Activated naive CD8-positive, alpha-beta T cell (primary cell): ENCODE measurements at regions not wholly inside any gene's neighbourhood (a gene's known extent, or its start where the extent isn't known, plus 50 kb on each side); places are given as distances from the start of the nearest gene placed in this dataset.

Experiments used
- H3K27ac Mint-ChIP-seq: one replicate; pipeline ENCODE4 v1.8.0; 2021; ENCODE audit warnings: mixed read lengths
- H3K27me3 Mint-ChIP-seq: one replicate; pipeline ENCODE4 v1.8.0; 2021; ENCODE audit warnings: mixed read lengths
- H3K36me3 Mint-ChIP-seq: one replicate; pipeline ENCODE4 v1.8.0; 2021; ENCODE audit warnings: mixed read lengths
- H3K4me1 Mint-ChIP-seq: one replicate; pipeline ENCODE4 v1.8.0; 2021; ENCODE audit warnings: low read depth, mixed read lengths
- H3K4me3 Mint-ChIP-seq: one replicate; pipeline ENCODE4 v1.8.0; 2021; ENCODE audit warnings: mild to moderate bottlenecking, mixed read lengths
- H3K9me3 Mint-ChIP-seq: one replicate; pipeline ENCODE4 v1.8.0; 2021; ENCODE audit warnings: low read depth, mixed read lengths

DNA sequence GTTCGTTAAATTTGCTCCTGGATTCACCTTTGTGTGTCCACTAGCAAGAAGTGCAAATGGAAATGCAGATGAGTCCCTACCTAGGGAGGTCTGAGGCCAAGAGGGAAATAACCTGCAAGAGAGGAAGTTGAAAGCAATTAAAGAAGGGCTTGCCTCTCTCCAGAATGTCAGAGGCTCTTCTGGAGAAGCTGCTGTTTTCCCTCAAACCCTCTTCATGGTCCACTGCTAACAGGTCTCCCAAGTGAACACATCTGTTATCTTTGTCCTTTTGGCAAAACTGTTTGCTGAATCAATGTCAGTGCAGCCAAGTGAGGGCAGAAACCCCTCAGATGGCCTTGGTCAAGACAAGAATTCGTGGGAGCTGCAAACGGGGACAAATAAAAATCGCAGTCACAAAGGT lies 177.3 kb upstream of the PLXNA2 start:
- no peak overlapping the region for H3K27ac Mint-ChIP-seq
- no peaks in the 10 kb centered on the region for H3K36me3 Mint-ChIP-seq
- no peaks in the 10 kb centered on the region for H3K4me1 Mint-ChIP-seq
- peaks cover 3% of the 10 kb centered on the region for H3K27me3 Mint-ChIP-seq
- H3K4me3 Mint-ChIP-seq: no peak overlapping the region
- no peaks in the 10 kb centered on the region for H3K9me3 Mint-ChIP-seq

GRCh38 chr1:208423526-208423925 lies 179.3 kb upstream of the PLXNA2 start:
- Mint-ChIP-seq H3K27ac (no peak overlapping the region), H3K36me3 (no peaks in the 10 kb centered on the region), H3K27me3 (peaks cover 3% of the 10 kb centered on the region), H3K4me1 (no peaks in the 10 kb centered on the region), H3K4me3 (no peak overlapping the region), H3K9me3 (no peaks in the 10 kb centered on the region)

- Mint-ChIP-seq H3K9me3 (no peaks in the 10 kb centered on the region), H3K27ac (no peak overlapping the region), H3K4me3 (no peak overlapping the region), H3K36me3 (no peaks in the 10 kb centered on the region), H3K27me3 (peaks cover 3% of the 10 kb centered on the region), H3K4me1 (no peaks in the 10 kb centered on the region)
Measured at GRCh38 chr1:208425096-208425495, 180.9 kb upstream of the PLXNA2 start.

- no peaks in the 10 kb centered on the region for H3K36me3 Mint-ChIP-seq
- peaks cover 2% of the 10 kb centered on the region for H3K27me3 Mint-ChIP-seq
- no peaks in the 10 kb centered on the region for H3K4me1 Mint-ChIP-seq
- H3K9me3 Mint-ChIP-seq: no peaks in the 10 kb centered on the region
- H3K27ac Mint-ChIP-seq: no peak overlapping the region
- no peak overlapping the region for H3K4me3 Mint-ChIP-seq
Measured at GRCh38 chr1:208430220-208430619, 186.0 kb upstream of the PLXNA2 start.

DNA sequence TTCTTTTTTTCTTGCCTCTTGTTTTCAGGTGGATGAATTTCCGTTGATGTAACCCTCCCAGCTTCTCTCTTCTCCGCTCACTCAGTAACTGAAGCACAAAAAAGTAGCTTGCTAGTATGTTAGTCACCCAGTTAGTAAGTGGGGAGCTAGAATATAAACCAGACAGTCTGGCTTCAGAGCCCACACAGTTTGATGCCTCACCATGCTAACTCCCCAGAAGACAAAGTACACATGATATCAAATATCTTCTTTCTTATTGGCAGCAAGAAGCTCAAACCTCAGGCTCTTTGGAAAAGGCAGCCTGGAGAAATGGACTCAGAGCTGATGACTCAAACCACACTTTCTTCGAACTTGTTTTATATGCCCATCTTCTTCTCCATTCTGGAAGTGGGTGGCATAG lies 187.5 kb upstream of the PLXNA2 start:
- H3K36me3 Mint-ChIP-seq: no peaks in the 10 kb centered on the region
- H3K27me3 Mint-ChIP-seq: peaks cover 2% of the 10 kb centered on the region
- no peaks in the 10 kb centered on the region for H3K4me1 Mint-ChIP-seq
- H3K4me3 Mint-ChIP-seq: no peak overlapping the region
- no peak overlapping the region for H3K27ac Mint-ChIP-seq
- H3K9me3 Mint-ChIP-seq: no peaks in the 10 kb centered on the region

DNA sequence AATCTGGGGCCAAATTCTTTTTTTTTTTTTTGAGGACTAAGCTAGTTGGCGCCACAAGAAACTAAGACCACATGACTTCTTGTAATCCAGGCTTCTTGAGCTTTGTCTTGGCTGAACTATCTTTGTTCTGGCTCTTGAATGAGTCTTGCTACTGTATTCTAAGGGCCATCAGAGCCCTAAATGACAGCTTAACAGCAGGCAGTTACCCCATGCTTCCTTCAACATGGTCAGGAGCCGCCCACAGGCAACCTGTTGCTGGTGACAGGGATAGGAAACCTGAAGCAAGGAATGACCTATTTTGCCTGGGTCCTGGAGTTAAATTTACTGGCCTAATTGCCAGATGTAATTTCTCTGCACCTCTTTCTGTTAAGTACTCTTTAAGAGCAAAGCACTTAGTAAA lies 188.2 kb upstream of the PLXNA2 start:
- no peaks in the 10 kb centered on the region for H3K36me3 Mint-ChIP-seq
- H3K4me1 Mint-ChIP-seq: no peaks in the 10 kb centered on the region
- peaks cover 2% of the 10 kb centered on the region for H3K27me3 Mint-ChIP-seq
- H3K27ac Mint-ChIP-seq: no peak overlapping the region
- no peak overlapping the region for H3K4me3 Mint-ChIP-seq
- H3K9me3 Mint-ChIP-seq: no peaks in the 10 kb centered on the region

- Mint-ChIP-seq H3K4me1 (no peaks in the 10 kb centered on the region), H3K9me3 (no peaks in the 10 kb centered on the region), H3K4me3 (no peak overlapping the region), H3K27me3 (peaks cover 2% of the 10 kb centered on the region), H3K27ac (no peak overlapping the region), H3K36me3 (no peaks in the 10 kb centered on the region)
Measured at GRCh38 chr1:208433086-208433485, 188.9 kb upstream of the PLXNA2 start.

DNA sequence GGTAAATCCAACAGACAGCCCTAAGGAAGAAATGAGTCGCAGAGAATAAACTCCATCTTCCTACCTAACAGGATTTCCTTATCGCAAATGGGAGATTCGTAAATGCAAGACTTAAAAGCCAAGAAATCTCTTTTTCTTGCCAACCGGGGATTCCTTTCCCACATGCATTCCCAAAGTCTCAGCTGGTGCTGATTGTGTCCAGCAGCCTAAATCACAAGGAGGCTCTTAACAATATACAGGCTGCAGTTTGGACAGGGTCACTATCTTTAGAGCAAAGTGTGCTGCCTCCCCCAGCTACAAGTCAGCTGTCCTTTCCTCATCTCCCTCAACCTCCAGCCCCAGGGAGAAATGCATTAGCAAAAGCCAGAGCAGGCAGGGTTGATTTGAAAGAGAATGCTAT lies 189.8 kb upstream of the PLXNA2 start:
- Mint-ChIP-seq H3K9me3 (no peaks in the 10 kb centered on the region), H3K36me3 (no peaks in the 10 kb centered on the region), H3K4me1 (no peaks in the 10 kb centered on the region), H3K4me3 (no peak overlapping the region), H3K27me3 (peaks cover 4% of the 10 kb centered on the region), H3K27ac (no peak overlapping the region)

- no peaks in the 10 kb centered on the region for H3K36me3 Mint-ChIP-seq
Measured at GRCh38 chr1:208437401-208437800, 193.2 kb upstream of the PLXNA2 start.

DNA sequence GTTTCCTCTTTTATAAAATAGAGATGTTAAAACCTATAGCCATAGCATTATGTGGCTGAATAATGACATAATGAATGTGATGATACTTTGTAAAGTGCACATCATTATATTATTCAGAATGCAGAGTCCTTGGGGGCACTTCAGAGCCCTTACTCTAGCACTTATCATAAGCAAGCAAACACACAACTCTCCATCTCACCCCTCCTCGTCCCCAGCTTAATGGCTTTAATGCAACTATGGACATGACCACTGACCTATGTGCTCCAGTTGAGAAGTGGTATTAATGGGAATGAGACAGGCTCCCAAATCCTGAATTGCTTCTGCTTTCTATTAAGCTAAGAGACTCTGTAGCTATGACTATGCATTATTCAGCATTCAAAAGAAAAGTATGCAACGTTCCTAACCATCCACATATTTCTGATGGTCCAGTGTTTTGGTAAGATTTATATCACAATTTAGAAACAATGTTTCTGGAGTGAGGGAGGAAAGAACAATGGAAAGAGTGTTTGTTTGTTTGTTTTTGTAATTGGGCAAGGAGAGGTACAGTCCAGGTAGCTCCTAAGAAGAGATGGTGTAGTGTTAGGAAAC lies 194.0 kb upstream of the PLXNA2 start:
- no peaks in the 10 kb centered on the region for H3K36me3 Mint-ChIP-seq
- H3K4me1 Mint-ChIP-seq: no peaks in the 10 kb centered on the region
- peaks cover 8% of the 10 kb centered on the region for H3K9me3 Mint-ChIP-seq
- no peak overlapping the region for H3K4me3 Mint-ChIP-seq
- peaks cover 7% of the 10 kb centered on the region for H3K27me3 Mint-ChIP-seq
- no peak overlapping the region for H3K27ac Mint-ChIP-seq

More at GRCh38 chr1:208437401-208437800, 193.2 kb upstream of the PLXNA2 start:
- Mint-ChIP-seq H3K4me1 (no peaks in the 10 kb centered on the region), H3K27ac (no peak overlapping the region), H3K27me3 (peaks cover 7% of the 10 kb centered on the region), H3K9me3 (peaks cover 2% of the 10 kb centered on the region), H3K4me3 (no peak overlapping the region)

GRCh38 chr1:208445758-208446203 lies 201.6 kb upstream of the PLXNA2 start:
- Mint-ChIP-seq H3K36me3 (no peaks in the 10 kb centered on the region), H3K27ac (no peak overlapping the region)

DNA sequence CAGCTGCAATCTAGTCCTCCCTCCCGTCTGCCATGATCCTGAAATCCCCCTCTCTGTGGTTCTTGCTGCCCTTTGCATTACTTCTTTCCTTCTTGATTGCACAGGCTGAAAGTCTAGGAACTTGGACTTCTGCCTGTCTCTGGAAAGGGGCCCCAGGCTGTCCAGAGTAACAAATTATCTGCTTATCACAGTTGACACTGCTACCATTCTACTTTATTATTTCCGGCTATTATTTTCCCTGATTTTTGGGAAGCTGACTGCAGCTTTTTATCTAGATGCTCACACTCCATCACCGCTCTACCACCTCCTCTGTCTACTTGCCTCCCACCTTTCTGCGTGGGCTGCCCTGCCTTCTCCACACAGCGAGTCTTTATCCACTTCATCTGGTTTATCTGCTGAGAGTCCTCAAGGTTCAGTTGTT lies 202.1 kb upstream of the PLXNA2 start:
- H3K4me1 Mint-ChIP-seq: no peaks in the 10 kb centered on the region
- H3K36me3 Mint-ChIP-seq: no peaks in the 10 kb centered on the region
- H3K27ac Mint-ChIP-seq: no peak overlapping the region
- H3K9me3 Mint-ChIP-seq: peaks cover 18% of the 10 kb centered on the region
- H3K4me3 Mint-ChIP-seq: no peak overlapping the region
- H3K27me3 Mint-ChIP-seq: peaks cover 17% of the 10 kb centered on the region

More at GRCh38 chr1:208445758-208446203, 201.6 kb upstream of the PLXNA2 start:
- H3K9me3 Mint-ChIP-seq: peaks cover 18% of the 10 kb centered on the region
- H3K4me3 Mint-ChIP-seq: no peak overlapping the region
- peaks cover 17% of the 10 kb centered on the region for H3K27me3 Mint-ChIP-seq
- H3K4me1 Mint-ChIP-seq: no peaks in the 10 kb centered on the region

- Mint-ChIP-seq H3K4me3 (no peak overlapping the region), H3K9me3 (peaks cover 8% of the 10 kb centered on the region), H3K4me1 (no peaks in the 10 kb centered on the region), H3K36me3 (no peaks in the 10 kb centered on the region), H3K27ac (no peak overlapping the region), H3K27me3 (peaks cover 21% of the 10 kb centered on the region)
Measured at GRCh38 chr1:208448425-208448824, 204.2 kb upstream of the PLXNA2 start.

GRCh38 chr1:208449951-208450350 lies 205.8 kb upstream of the PLXNA2 start:
- Mint-ChIP-seq H3K4me1 (no peaks in the 10 kb centered on the region), H3K4me3 (no peak overlapping the region), H3K27ac (no peak overlapping the region), H3K36me3 (no peaks in the 10 kb centered on the region), H3K27me3 (peaks cover 21% of the 10 kb centered on the region), H3K9me3 (no peaks in the 10 kb centered on the region)

- H3K4me3 Mint-ChIP-seq: no peak overlapping the region
- H3K4me1 Mint-ChIP-seq: no peaks in the 10 kb centered on the region
- no peaks in the 10 kb centered on the region for H3K36me3 Mint-ChIP-seq
- no peaks in the 10 kb centered on the region for H3K9me3 Mint-ChIP-seq
- peaks cover 21% of the 10 kb centered on the region for H3K27me3 Mint-ChIP-seq
- H3K27ac Mint-ChIP-seq: no peak overlapping the region
Measured at GRCh38 chr1:208450958-208451357, 206.8 kb upstream of the PLXNA2 start.

- Mint-ChIP-seq H3K9me3 (no peaks in the 10 kb centered on the region), H3K4me1 (no peaks in the 10 kb centered on the region), H3K27me3 (peaks cover 14% of the 10 kb centered on the region), H3K27ac (no peak overlapping the region), H3K4me3 (no peak overlapping the region), H3K36me3 (no peaks in the 10 kb centered on the region)
Measured at GRCh38 chr1:208455821-208456220, 211.6 kb upstream of the PLXNA2 start.
